ENCODE measurements at regions not wholly inside any gene's neighbourhood (a gene's known extent, or its start where the extent isn't known, plus 50 kb on each side); places are given as distances from the start of the nearest gene placed in this dataset.

GRCh38 chr2:128696421-128696820 lies 377.8 kb upstream of the HS6ST1 start:
- FAIRE-seq = no peak
- H3K27me3 ChIP-seq (ENCODE audit: control insufficient read depth in 2 of 2, insufficient read depth in 2 of 2, low read length in 2 of 2) = peaks cover 0 to 38% of the 10 kb centered on the region in 2 experiments; a peak in 3 of 5 replicates
- no peaks in the 10 kb centered on the region for H3K9me3 ChIP-seq (replicated peaks; ENCODE audit: control insufficient read depth, insufficient read depth, low read depth, low read length)
- in situ Hi-C loops (cut with MboI) = no loop called here
- CTCF ChIA-PET (ENCODE audit: low intra/inter-chr PET ratio) = no interaction called here
- H3K36me3 ChIP-seq (ENCODE audit: control insufficient read depth, insufficient read depth, low read length) = no peaks in the 10 kb centered on the region
- no TSS peak for BruUV-seq (replicated peaks)
- ATAC-seq = no peak
- H3K4me2 ChIP-seq (ENCODE audit: insufficient read depth, low read length) = no peak overlapping the region
- no peak overlapping the region for H3K4me3 ChIP-seq
- no peaks in the 10 kb centered on the region for H3K4me1 ChIP-seq (replicated peaks in 1 of 2; ENCODE audit: control insufficient read depth in 2 of 2, insufficient read depth in 2 of 2, low read length in 2 of 2)
- WGBS (ENCODE audit: insufficient coverage, low coverage, missing lambda C conversion rate) = 0% methylated on average over 6 of the region's 6 CpGs
- H3K79me2 ChIP-seq (ENCODE audit: control insufficient read depth, insufficient read depth, low read length) = no peaks in the 10 kb centered on the region
- H3K9me1 ChIP-seq (ENCODE audit: control insufficient read depth, insufficient read depth, low read length) = no peaks in the 10 kb centered on the region
- no peaks in the 10 kb centered on the region for H4K20me1 ChIP-seq (replicated peaks; ENCODE audit: control insufficient read depth, insufficient read depth, low read length)
- DNase-seq (ENCODE audit: extremely low read depth in 1 of 4, low spot score in 3 of 4) = no peak
- H3K9ac ChIP-seq (ENCODE audit: insufficient read depth in 1 of 2, low read depth in 2 of 2, low read length in 2 of 2) = no peak overlapping the region
- POLR2A ChIA-PET = interaction anchor here (1.2 kb wide), 1 partner anchor 12 kb away, joined by 4 read pairs; no protein-coding TSS in a partner anchor
- intact Hi-C loops (cut with micrococcal nuclease) = no loop called here
- H3K27ac ChIP-seq (ENCODE audit: extremely low read depth, low read depth, low read length) = no peak overlapping the region
- TF ChIP-seq GTF2B (IDR thresholded peaks at IDR 0.05; ENCODE audit: extremely low read depth, insufficient read length) (no peak), ZNF318 (IDR thresholded peaks at IDR 0.05; ENCODE audit: borderline replicate concordance in 1 of 2, low read depth in 1 of 2) (no peak), ZBTB11 (CRISPR knock-in tag; IDR thresholded peaks at IDR 0.05) (no peak), CREB1 (IDR thresholded peaks at IDR 0.05) (no peak), CREB1 (CRISPR knock-in tag; IDR thresholded peaks at IDR 0.05) (no peak), RBM17 (IDR thresholded peaks at IDR 0.05; ENCODE audit: borderline replicate concordance, low read depth, low read length) (no peak), SUPT5H (IDR thresholded peaks at IDR 0.05) (no peak), MECOM (CRISPR knock-in tag; IDR thresholded peaks at IDR 0.05) (no peak), BRD4 (IDR thresholded peaks at IDR 0.05) (no peak)
- H2AFZ ChIP-seq (ENCODE audit: low read depth, low read length) = no peak overlapping the region
